A549 (cell line): ENCODE measurements at regions not wholly inside any gene's neighbourhood (a gene's known extent, or its start where the extent isn't known, plus 50 kb on each side); places are given as distances from the start of the nearest gene placed in this dataset.

Source experiments
- ATAC-seq, 2 experiments: fragments of 200-7000 bp in 1 of 2; fragments of >200 bp in 1 of 2; cut with Nextera tagmentation in 1 of 2; cut with Tn5 transposase in 1 of 2; 3 replicates each; pipeline versions ENCODE4 v1.8.0 to v1.9.1; 2018 to 2020; ENCODE audit warnings: mild to moderate bottlenecking in 1 of 2, moderate library complexity in 1 of 2
- CTCF ChIA-PET: fragments of 300-600 bp; sonication (Branson Sonifier 250); formaldehyde crosslinking; extraction: SDS; loops from one replicate; lab custom pipeline; 2021; ENCODE audit warnings: antibody characterized with exemption, inconsistent platforms; lab: Yijun Ruan, JAX
- POLR2A ChIA-PET: fragments of 350-600 bp; formaldehyde crosslinking; extraction: SDS; loops from one replicate; lab custom pipeline; 2021; ENCODE audit warnings: antibody characterized with exemption, inconsistent platforms; lab: Yijun Ruan, JAX
- DNase-seq, 2 experiments: peaks; one replicate each; pipeline versions ENCODE4 v3.0.0 to v3.0.0-alpha.2; 2011 to 2016; ENCODE audit warnings: low read depth in 1 of 2, low spot score in 1 of 2
- FAIRE-seq: peaks from 2 replicates; lab custom pipeline; 2011; peaks lifted over from hg19 to GRCh38; lab: Jason Lieb, UNC
- H3K27ac ChIP-seq, 2 experiments: fragments of >200 bp; sonication (Bioruptor Twin); formaldehyde crosslinking; 3 replicates each; pipeline ENCODE4 v1.5.1; 2016 to 2017
- H3K4me1 ChIP-seq: fragments of >200 bp; sonication (Bioruptor Twin); formaldehyde crosslinking; 3 replicates; pipeline ENCODE4 v1.6.1; 2016
- H3K4me2 ChIP-seq: fragments of >200 bp; sonication (Bioruptor Twin); formaldehyde crosslinking; 3 replicates; pipeline ENCODE4 v1.6.1; 2016
- H3K4me3 ChIP-seq: fragments of >200 bp; sonication (Bioruptor Twin); formaldehyde crosslinking; 3 replicates; pipeline ENCODE4 v1.5.1; 2016
- H3K9me3 ChIP-seq: fragments of >200 bp; sonication (Bioruptor Twin); formaldehyde crosslinking; 3 replicates; pipeline ENCODE4 v1.6.1; 2016
- CEBPB ChIP-seq, 2 experiments: fragments of >200 bp in 1 of 2; sonication (Bioruptor Twin) in 1 of 2; formaldehyde crosslinking in 1 of 2; IDR thresholded peaks; 2 replicates each; pipeline ENCODE4 v1.6.1; 2012 to 2016
- CHD2 ChIP-seq: fragments of 150-350 bp; IDR thresholded peaks from 2 replicates; pipeline ENCODE4 v1.6.1; 2014; ENCODE audit warnings: low read length; ENCODE audit not compliant: partially characterized antibody
- EHF ChIP-seq: fragments of 250-450 bp; sonication (Bioruptor Pico); IDR thresholded peaks from 2 replicates; pipeline ENCODE4 v1.5.0; 2020; ENCODE audit warnings: mild to moderate bottlenecking
- EP300 ChIP-seq, 2 experiments: fragments of >200 bp; sonication (Bioruptor Twin); formaldehyde crosslinking; IDR thresholded peaks; 2 replicates in 1 of 2; 3 replicates in 1 of 2; pipeline ENCODE4 v1.6.1; 2016 to 2017
- ESRRA ChIP-seq: fragments of 150-350 bp; IDR thresholded peaks from 2 replicates; pipeline ENCODE4 v1.6.1; 2014; ENCODE audit warnings: mild to moderate bottlenecking, low read length, borderline replicate concordance
- FOSB ChIP-seq: fragments of 250-450 bp; sonication (Bioruptor Pico); IDR thresholded peaks from 2 replicates; pipeline ENCODE4 v1.5.0; 2020; ENCODE audit warnings: mild to moderate bottlenecking, moderate library complexity
- FOSL2 ChIP-seq, 2 experiments: fragments of 450-650 bp in 1 of 2; fragments of >200 bp in 1 of 2; sonication (Bioruptor Twin) in 1 of 2; formaldehyde crosslinking; IDR thresholded peaks; 2 replicates each; pipeline versions ENCODE4 v1.5.0 to v1.6.1; 2016 to 2020; ENCODE audit warnings: mild to moderate bottlenecking in 1 of 2, moderate library complexity in 1 of 2
- HDAC2 ChIP-seq: fragments of 200-600 bp; sonication (generic); IDR thresholded peaks from 2 replicates; pipeline ENCODE4 v1.6.1; 2016
- HOXA7 ChIP-seq: fragments of 250-450 bp; sonication (Bioruptor Pico); IDR thresholded peaks from 2 replicates; pipeline ENCODE4 v1.5.0; 2020; ENCODE audit warnings: mild to moderate bottlenecking, moderate library complexity
- HOXB5 ChIP-seq: fragments of 250-450 bp; sonication (Bioruptor Pico); IDR thresholded peaks from 2 replicates; pipeline ENCODE4 v1.5.0; 2020; ENCODE audit warnings: mild to moderate bottlenecking, moderate library complexity
- JUN ChIP-seq, 2 experiments: fragments of >200 bp; sonication (Bioruptor Twin); formaldehyde crosslinking; IDR thresholded peaks; 2 replicates in 1 of 2; 3 replicates in 1 of 2; pipeline ENCODE4 v1.6.1; 2016 to 2017
- JUNB ChIP-seq: fragments of >200 bp; sonication (Bioruptor Twin); formaldehyde crosslinking; IDR thresholded peaks from 2 replicates; pipeline ENCODE4 v1.6.1; 2016
- MAFK ChIP-seq: fragments of 450-650 bp; IDR thresholded peaks from 2 replicates; pipeline ENCODE4 v1.6.1; 2014; ENCODE audit not compliant: partially characterized antibody
- PHF8 ChIP-seq: fragments of 200-600 bp; sonication (generic); IDR thresholded peaks from 2 replicates; pipeline ENCODE4 v1.6.1; 2016; ENCODE audit warnings: low read depth, mild to moderate bottlenecking, antibody characterized with exemption, moderate library complexity, borderline replicate concordance
- POLR2A ChIP-seq: IDR thresholded peaks from 2 replicates; pipeline ENCODE4 v1.6.1; 2012; ENCODE audit warnings: mild to moderate bottlenecking, low read length
- POLR2AphosphoS2 ChIP-seq: conservative IDR thresholded peaks from 2 replicates; pipeline ENCODE4 v1.6.1; 2012; ENCODE audit warnings: low read length, improper control_type of control experiment, inconsistent platforms
- RNF2 ChIP-seq: fragments of 200-600 bp; sonication (generic); IDR thresholded peaks from 2 replicates; pipeline ENCODE4 v1.6.1; 2016; ENCODE audit warnings: low read depth, mild to moderate bottlenecking, antibody characterized with exemption, moderate library complexity, borderline replicate concordance
- SREBF2 ChIP-seq: fragments of 450-650 bp; IDR thresholded peaks from 2 replicates; pipeline ENCODE4 v1.6.1; 2014; ENCODE audit warnings: mild to moderate bottlenecking, moderate library complexity
- ZC3H11A ChIP-seq: fragments of 450-650 bp; IDR thresholded peaks from 2 replicates; pipeline ENCODE4 v1.6.1; 2014; ENCODE audit warnings: antibody characterized with exemption, mild to moderate bottlenecking
- ZFP36 ChIP-seq: fragments of 450-650 bp; IDR thresholded peaks from 2 replicates; pipeline ENCODE4 v1.6.1; 2014; ENCODE audit warnings: borderline replicate concordance; ENCODE audit not compliant: partially characterized antibody
- ZNF302 ChIP-seq: fragments of 250-450 bp; sonication (Bioruptor Pico); IDR thresholded peaks from 2 replicates; pipeline ENCODE4 v1.9.0; 2021; ENCODE audit warnings: inconsistent platforms, mild to moderate bottlenecking, moderate library complexity
- ZSCAN20 ChIP-seq: fragments of 250-450 bp; sonication (Bioruptor Pico); IDR thresholded peaks from 2 replicates; pipeline ENCODE4 v1.8.0; 2022; ENCODE audit warnings: mild to moderate bottlenecking, moderate library complexity
- WGBS: methylation state at CpG from one replicate; pipeline ENCODE4 v1.1.6; 2017; ENCODE audit errors: missing lambda C conversion rate; 5-methylcytosine and 5-hydroxymethylcytosine counted together
- TF ChIP-seq, protein P1 (sequence below): fragments of >200 bp; sonication (Bioruptor Twin); formaldehyde crosslinking; IDR thresholded peaks from 2 replicates; pipeline ENCODE4 v1.6.1; 2016
- TF ChIP-seq, protein P2 (sequence below): IDR thresholded peaks from 2 replicates; pipeline ENCODE4 v1.6.1; 2012; ENCODE audit warnings: low read depth, borderline replicate concordance
- TF ChIP-seq, protein P3 (sequence below): fragments of 250-450 bp; sonication (Bioruptor Pico); IDR thresholded peaks from 2 replicates; pipeline ENCODE4 v1.5.0; 2020; ENCODE audit warnings: low read depth, mild to moderate bottlenecking, moderate library complexity
- TF ChIP-seq, protein P4 (sequence below): fragments of 150-350 bp; IDR thresholded peaks from 2 replicates; pipeline ENCODE4 v1.6.1; 2014; ENCODE audit warnings: low read depth, mild to moderate bottlenecking, low read length
- TF ChIP-seq, protein P5 (sequence below): fragments of >200 bp; sonication (Bioruptor Twin); formaldehyde crosslinking; IDR thresholded peaks from 3 replicates; pipeline ENCODE4 v1.6.1; 2016

DNA sequence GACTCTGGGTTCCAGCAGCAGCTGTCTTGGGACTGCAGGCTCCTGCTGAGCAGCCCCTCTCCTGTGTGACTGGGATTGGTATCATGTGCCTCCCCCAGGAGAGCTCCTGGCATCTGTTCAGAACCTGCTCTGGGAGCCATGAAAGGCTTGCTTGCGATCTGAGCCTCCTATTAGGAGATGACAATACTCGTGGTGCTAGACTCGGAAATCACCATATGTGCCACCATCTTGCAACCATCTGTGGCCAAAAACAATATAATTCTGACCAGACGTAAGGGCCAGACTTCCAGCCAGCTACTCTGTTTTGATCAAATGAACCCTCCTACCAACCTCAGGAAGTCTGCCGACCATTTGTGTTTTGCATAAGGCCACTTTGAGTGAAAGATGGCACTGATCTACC is 484.7 kb downstream of the IRS2 start (continued):
- TF ChIP-seq ZC3H11A (no peak), ESRRA (no peak)
- TF ChIP-seq, protein P1, sequence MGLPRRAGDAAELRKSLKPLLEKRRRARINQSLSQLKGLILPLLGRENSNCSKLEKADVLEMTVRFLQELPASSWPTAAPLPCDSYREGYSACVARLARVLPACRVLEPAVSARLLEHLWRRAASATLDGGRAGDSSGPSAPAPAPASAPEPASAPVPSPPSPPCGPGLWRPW, result no peak

DNA sequence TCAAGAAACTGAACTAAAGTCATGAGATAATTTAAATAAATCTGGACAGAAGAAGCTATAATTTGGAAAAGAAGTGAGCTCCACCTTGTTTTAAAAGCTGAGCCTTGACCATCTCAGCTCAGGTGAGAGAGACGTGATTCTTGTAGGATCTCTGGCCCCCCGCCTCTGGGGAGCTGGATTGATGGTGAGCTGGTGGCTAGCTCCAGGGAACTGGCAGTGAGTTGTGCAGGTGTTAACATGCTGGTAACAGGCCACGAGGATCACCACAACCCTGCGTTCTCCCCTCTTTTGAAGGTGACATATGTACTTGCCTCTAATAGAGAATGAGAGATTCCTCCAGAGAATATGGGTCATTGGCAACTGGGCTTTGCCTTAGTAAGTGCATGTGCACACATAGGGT is 485.1 kb downstream of the IRS2 start:
- 86% methylated on average over 4 of the region's 4 CpGs for whole genome bisulfite sequencing
- no peak for ATAC-seq
- ChIA-PET CTCF (no interaction called here), POLR2A (no interaction called here)
- Histone ChIP-seq H3K9me3 (no peaks in the 10 kb centered on the region), H3K27ac (no peak overlapping the region), H3K4me3 (no peak overlapping the region), H3K4me1 (no peaks in the 10 kb centered on the region), H3K4me2 (no peak overlapping the region)
- no peak for DNase-seq
- no peak for FAIRE-seq
- TF ChIP-seq EHF (CRISPR knock-in tag) (no peak), ZFP36 (no peak), FOSB (CRISPR knock-in tag) (no peak), ZNF302 (CRISPR knock-in tag) (no peak), JUN (IDR thresholded peaks at IDR 0.05) (no peak), SREBF2 (no peak)

DNA sequence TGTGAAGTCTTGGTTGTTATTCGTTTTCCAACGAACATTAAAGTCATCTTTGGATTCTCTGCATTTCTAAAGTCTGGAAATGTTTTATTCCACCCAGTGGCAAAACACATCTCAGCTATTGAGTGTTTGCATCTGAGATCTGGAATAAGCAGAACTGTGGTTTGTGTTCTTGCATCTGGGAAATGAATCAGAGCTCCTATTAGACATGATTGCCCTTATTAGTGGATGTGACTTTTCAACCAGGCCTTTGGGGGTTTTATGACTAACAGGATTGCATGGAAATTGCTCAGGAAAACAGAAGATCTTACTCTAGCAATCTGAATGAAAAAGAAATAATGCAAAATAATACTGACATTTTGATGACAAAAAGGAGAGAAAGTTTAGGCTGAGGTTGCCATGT is 488.8 kb downstream of the IRS2 start:
- DNase-seq (no peak), FAIRE-seq (no peak), ATAC-seq (no peak)
- peaks cover 2% of the 10 kb centered on the region; the same call in 1 of the 3 replicates for H3K9me3 ChIP-seq
- H3K4me3 ChIP-seq, result no peak overlapping the region
- no peak overlapping the region for H3K4me2 ChIP-seq
- 81% methylated on average over 2 of the region's 2 CpGs for WGBS
- ChIA-PET POLR2A (no interaction called here), CTCF (interaction anchor here (1.0 kb wide), 2 partner anchors 9 to 152 kb away, joined by 3 read pairs; no protein-coding TSS in a partner anchor)
- no peak overlapping the region for H3K27ac ChIP-seq
- TF ChIP-seq CHD2 (no peak), RNF2 (no peak), HOXB5 (CRISPR knock-in tag) (no peak), MAFK (no peak), FOSB (CRISPR knock-in tag) (no peak), PHF8 (no peak)
- TF ChIP-seq, protein P1, result no peak
- TF ChIP-seq, protein P2, sequence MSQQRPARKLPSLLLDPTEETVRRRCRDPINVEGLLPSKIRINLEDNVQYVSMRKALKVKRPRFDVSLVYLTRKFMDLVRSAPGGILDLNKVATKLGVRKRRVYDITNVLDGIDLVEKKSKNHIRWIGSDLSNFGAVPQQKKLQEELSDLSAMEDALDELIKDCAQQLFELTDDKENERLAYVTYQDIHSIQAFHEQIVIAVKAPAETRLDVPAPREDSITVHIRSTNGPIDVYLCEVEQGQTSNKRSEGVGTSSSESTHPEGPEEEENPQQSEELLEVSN, result no peak
- TF ChIP-seq, protein P3, sequence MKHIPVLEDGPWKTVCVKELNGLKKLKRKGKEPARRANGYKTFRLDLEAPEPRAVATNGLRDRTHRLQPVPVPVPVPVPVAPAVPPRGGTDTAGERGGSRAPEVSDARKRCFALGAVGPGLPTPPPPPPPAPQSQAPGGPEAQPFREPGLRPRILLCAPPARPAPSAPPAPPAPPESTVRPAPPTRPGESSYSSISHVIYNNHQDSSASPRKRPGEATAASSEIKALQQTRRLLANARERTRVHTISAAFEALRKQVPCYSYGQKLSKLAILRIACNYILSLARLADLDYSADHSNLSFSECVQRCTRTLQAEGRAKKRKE, result no peak
- TF ChIP-seq, protein P4, sequence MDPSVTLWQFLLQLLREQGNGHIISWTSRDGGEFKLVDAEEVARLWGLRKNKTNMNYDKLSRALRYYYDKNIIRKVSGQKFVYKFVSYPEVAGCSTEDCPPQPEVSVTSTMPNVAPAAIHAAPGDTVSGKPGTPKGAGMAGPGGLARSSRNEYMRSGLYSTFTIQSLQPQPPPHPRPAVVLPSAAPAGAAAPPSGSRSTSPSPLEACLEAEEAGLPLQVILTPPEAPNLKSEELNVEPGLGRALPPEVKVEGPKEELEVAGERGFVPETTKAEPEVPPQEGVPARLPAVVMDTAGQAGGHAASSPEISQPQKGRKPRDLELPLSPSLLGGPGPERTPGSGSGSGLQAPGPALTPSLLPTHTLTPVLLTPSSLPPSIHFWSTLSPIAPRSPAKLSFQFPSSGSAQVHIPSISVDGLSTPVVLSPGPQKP, result no peak
- H3K4me1 ChIP-seq, result no peaks in the 10 kb centered on the region

DNA sequence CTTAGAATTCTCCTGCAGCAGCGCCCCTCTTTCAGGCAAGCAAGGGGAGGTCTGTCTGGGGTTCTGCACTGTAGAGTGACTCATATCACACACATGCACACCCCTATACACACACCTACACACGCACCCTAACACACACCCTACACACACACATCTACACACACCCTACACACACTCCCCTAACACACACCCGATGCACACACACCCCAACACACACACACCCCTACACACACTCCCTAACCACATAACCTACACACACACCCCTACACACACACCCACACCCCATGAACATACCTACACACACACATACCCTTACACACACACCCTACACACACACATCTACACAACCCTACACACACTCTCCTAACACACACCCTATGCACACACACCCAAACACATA is 493.2 kb downstream of the IRS2 start:
- 86% methylated on average over 3 of the region's 3 CpGs for WGBS
- TF ChIP-seq HDAC2 (no peak), POLR2A (no peak), EP300 (IDR thresholded peaks at IDR 0.05) (no peak), ESRRA (no peak), SREBF2 (no peak), ZSCAN20 (CRISPR knock-in tag) (no peak), POLR2AphosphoS2 (no peak), ZFP36 (no peak), FOSL2 (IDR thresholded peaks at IDR 0.05) (no peak), FOSL2 (CRISPR knock-in tag; IDR thresholded peaks at IDR 0.05) (no peak), JUNB (no peak), HOXA7 (CRISPR knock-in tag) (no peak), CEBPB (IDR thresholded peaks at IDR 0.05) (no peak)
- TF ChIP-seq, protein P4, result no peak
- TF ChIP-seq, protein P5, sequence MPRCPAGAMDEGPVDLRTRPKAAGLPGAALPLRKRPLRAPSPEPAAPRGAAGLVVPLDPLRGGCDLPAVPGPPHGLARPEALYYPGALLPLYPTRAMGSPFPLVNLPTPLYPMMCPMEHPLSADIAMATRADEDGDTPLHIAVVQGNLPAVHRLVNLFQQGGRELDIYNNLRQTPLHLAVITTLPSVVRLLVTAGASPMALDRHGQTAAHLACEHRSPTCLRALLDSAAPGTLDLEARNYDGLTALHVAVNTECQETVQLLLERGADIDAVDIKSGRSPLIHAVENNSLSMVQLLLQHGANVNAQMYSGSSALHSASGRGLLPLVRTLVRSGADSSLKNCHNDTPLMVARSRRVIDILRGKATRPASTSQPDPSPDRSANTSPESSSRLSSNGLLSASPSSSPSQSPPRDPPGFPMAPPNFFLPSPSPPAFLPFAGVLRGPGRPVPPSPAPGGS, result no peak

More for the DNA sequence above, 493.2 kb downstream of the IRS2 start:
- H3K4me2 ChIP-seq, result no peak overlapping the region
- ChIA-PET CTCF (no interaction called here), POLR2A (no interaction called here)
- ATAC-seq (no peak), FAIRE-seq (no peak), DNase-seq (no peak)
- H3K4me1 ChIP-seq, result no peaks in the 10 kb centered on the region
- no peak overlapping the region for H3K4me3 ChIP-seq
- peaks cover 2% of the 10 kb centered on the region; the same call in 1 of the 3 replicates for H3K9me3 ChIP-seq
- no peak overlapping the region for H3K27ac ChIP-seq
